Prostate gland (tissue), 2 donors: ENCODE measurements at regions not wholly inside any gene's neighbourhood (a gene's known extent, or its start where the extent isn't known, plus 50 kb on each side); places are given as distances from the start of the nearest gene placed in this dataset.

ENCODE experiments used
- POLR2A ChIP-seq: fragments of 450-650 bp; IDR thresholded peaks from one replicate; pipeline ENCODE4 v1.6.1; 2016; ENCODE audit warnings: antibody characterized with exemption, mild to moderate bottlenecking
- POLR2AphosphoS5 ChIP-seq: sonication (generic); formaldehyde crosslinking; IDR thresholded peaks from one replicate; pipeline ENCODE4 v1.6.1; 2017; ENCODE audit warnings: antibody characterized with exemption
- TF ChIP-seq, protein P1 (sequence below), 4 experiments: fragments of 200-600 bp in 2 of 4; fragments of 450-650 bp in 2 of 4; sonication (generic) in 2 of 4; IDR thresholded peaks; 1 replicate in 3 of 4; 2 replicates in 1 of 4; pipeline ENCODE4 v1.5.1; 2016 to 2019; ENCODE audit warnings: antibody characterized with exemption in 4 of 4, mild to moderate bottlenecking in 2 of 4, moderate library complexity in 2 of 4

DNA sequence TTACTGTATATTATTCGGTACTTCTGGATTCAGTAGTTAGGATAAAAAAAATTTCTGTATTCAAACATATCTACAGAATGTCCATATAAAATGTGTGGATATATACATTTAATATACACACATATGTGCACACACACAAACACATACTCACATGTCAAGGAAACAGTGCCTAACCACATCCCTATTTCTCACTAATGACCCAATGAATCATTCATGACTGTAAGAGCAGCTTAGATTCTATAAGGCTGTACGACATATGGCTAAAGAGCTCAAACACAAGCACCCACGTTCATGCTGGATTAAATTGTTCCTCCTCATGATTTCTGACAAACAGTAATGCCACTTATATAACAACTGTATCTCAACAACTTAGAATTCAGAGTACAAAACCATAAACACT is 457.3 kb downstream of the ADCYAP1 start:
- TF ChIP-seq, protein P1, sequence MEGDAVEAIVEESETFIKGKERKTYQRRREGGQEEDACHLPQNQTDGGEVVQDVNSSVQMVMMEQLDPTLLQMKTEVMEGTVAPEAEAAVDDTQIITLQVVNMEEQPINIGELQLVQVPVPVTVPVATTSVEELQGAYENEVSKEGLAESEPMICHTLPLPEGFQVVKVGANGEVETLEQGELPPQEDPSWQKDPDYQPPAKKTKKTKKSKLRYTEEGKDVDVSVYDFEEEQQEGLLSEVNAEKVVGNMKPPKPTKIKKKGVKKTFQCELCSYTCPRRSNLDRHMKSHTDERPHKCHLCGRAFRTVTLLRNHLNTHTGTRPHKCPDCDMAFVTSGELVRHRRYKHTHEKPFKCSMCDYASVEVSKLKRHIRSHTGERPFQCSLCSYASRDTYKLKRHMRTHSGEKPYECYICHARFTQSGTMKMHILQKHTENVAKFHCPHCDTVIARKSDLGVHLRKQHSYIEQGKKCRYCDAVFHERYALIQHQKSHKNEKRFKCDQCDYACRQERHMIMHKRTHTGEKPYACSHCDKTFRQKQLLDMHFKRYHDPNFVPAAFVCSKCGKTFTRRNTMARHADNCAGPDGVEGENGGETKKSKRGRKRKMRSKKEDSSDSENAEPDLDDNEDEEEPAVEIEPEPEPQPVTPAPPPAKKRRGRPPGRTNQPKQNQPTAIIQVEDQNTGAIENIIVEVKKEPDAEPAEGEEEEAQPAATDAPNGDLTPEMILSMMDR (IDR thresholded peaks at IDR 0.05), result no peak
- TF ChIP-seq POLR2A (no peak), POLR2AphosphoS5 (no peak)
